GM12801 (cell line): ENCODE measurements at regions not wholly inside any gene's neighbourhood (a gene's known extent, or its start where the extent isn't known, plus 50 kb on each side); places are given as distances from the start of the nearest gene placed in this dataset.

ENCODE experiments used
- CTCF ChIP-seq: IDR thresholded peaks from one replicate; pipeline ENCODE4 v1.5.1; 2011; ENCODE audit warnings: control low read depth; ENCODE audit not compliant: insufficient read length; ENCODE audit errors: extremely low read depth

- no peak for TF ChIP-seq CTCF
These were observed 1092.1 kb upstream of the TMEM132C start for GRCh38 chr12:127174881-127175280.

- TF ChIP-seq CTCF = no peak
These were observed 1091.6 kb upstream of the TMEM132C start for GRCh38 chr12:127175361-127175760.

- TF ChIP-seq CTCF = no peak
These were observed 1090.2 kb upstream of the TMEM132C start for GRCh38 chr12:127176804-127177203.

GRCh38 chr12:127178052-127178451 is 1088.9 kb upstream of the TMEM132C start:
- no peak for TF ChIP-seq CTCF

GRCh38 chr12:127178463-127178862 is 1088.5 kb upstream of the TMEM132C start:
- TF ChIP-seq CTCF = no peak

GRCh38 chr12:127179176-127179575 is 1087.8 kb upstream of the TMEM132C start:
- TF ChIP-seq CTCF = no peak

GRCh38 chr12:127182018-127182417 is 1085.0 kb upstream of the TMEM132C start:
- no peak for TF ChIP-seq CTCF

- no peak for TF ChIP-seq CTCF
These were observed 1077.0 kb upstream of the TMEM132C start for GRCh38 chr12:127189992-127190391.
